ENCODE measurements at regions not wholly inside any gene's neighbourhood (a gene's known extent, or its start where the extent isn't known, plus 50 kb on each side); places are given as distances from the start of the nearest gene placed in this dataset.

GRCh38 chr12:125882141-125882540 lies 816.9 kb downstream of the AACS start:
- H3K36me3 Mint-ChIP-seq (ENCODE audit: unreplicated experiment) = no peaks in the 10 kb centered on the region
- TF ChIP-seq CTCF (IDR thresholded peaks at IDR 0.05) = no peak
- no peaks in the 10 kb centered on the region for H3K4me1 Mint-ChIP-seq (ENCODE audit: unreplicated experiment)
- no peak overlapping the region for H3K27ac Mint-ChIP-seq (ENCODE audit: unreplicated experiment)
- DNase-seq (ENCODE audit: extremely low spot score, unreplicated experiment) = no peak
- H3K4me3 Mint-ChIP-seq (ENCODE audit: unreplicated experiment) = no peak overlapping the region
- peaks cover 9% of the 10 kb centered on the region for H3K9me3 Mint-ChIP-seq (ENCODE audit: unreplicated experiment)
- no peaks in the 10 kb centered on the region for H3K27me3 Mint-ChIP-seq (ENCODE audit: unreplicated experiment)

DNA sequence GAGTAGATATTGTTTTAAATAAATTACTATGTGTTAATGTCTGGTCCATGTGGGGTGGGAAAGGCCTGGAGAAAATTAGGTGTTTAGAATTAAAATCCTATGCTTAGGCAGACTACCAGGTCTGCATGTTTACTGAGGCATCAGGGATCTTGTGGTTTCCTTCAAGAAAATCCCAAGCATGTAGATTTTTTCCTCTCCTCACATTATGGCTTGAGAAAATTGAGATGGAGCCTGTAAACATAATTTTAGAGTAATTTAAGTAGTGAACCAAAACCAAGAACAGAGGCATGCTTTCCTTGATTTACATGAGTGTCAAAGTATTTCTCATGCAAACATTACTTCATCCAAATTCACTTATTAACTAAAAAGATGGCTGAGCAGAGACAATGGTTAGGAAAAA lies 823.7 kb downstream of the AACS start:
- Mint-ChIP-seq H3K4me3 (ENCODE audit: unreplicated experiment) (no peak overlapping the region), H3K9me3 (ENCODE audit: unreplicated experiment) (peaks cover 9% of the 10 kb centered on the region), H3K36me3 (ENCODE audit: unreplicated experiment) (no peaks in the 10 kb centered on the region), H3K27me3 (ENCODE audit: unreplicated experiment) (no peaks in the 10 kb centered on the region), H3K4me1 (ENCODE audit: unreplicated experiment) (peaks cover 42% of the 10 kb centered on the region), H3K27ac (ENCODE audit: unreplicated experiment) (peak overlapping the region; percentile 50)
- TF ChIP-seq CTCF (IDR thresholded peaks at IDR 0.05) = no peak
- no peak for DNase-seq (ENCODE audit: extremely low spot score, unreplicated experiment)

GRCh38 chr12:125889742-125890141 lies 824.5 kb downstream of the AACS start:
- Mint-ChIP-seq H3K4me1 (ENCODE audit: unreplicated experiment) (peaks cover 42% of the 10 kb centered on the region), H3K9me3 (ENCODE audit: unreplicated experiment) (peaks cover 4% of the 10 kb centered on the region), H3K4me3 (ENCODE audit: unreplicated experiment) (no peak overlapping the region), H3K27ac (ENCODE audit: unreplicated experiment) (peak overlapping the region; percentile 93), H3K36me3 (ENCODE audit: unreplicated experiment) (no peaks in the 10 kb centered on the region), H3K27me3 (ENCODE audit: unreplicated experiment) (no peaks in the 10 kb centered on the region)
- no peak for TF ChIP-seq CTCF (IDR thresholded peaks at IDR 0.05)
- DNase-seq (ENCODE audit: extremely low spot score, unreplicated experiment) = no peak

GRCh38 chr12:125890366-125890905 lies 825.2 kb downstream of the AACS start:
- no peak for TF ChIP-seq CTCF (IDR thresholded peaks at IDR 0.05)
- DNase-seq (ENCODE audit: extremely low spot score, unreplicated experiment) = no peak
- no peaks in the 10 kb centered on the region for H3K36me3 Mint-ChIP-seq (ENCODE audit: unreplicated experiment)
- H3K27ac Mint-ChIP-seq (ENCODE audit: unreplicated experiment) = peak overlapping the region; percentile 93
- no peaks in the 10 kb centered on the region for H3K9me3 Mint-ChIP-seq (ENCODE audit: unreplicated experiment)
- H3K4me3 Mint-ChIP-seq (ENCODE audit: unreplicated experiment) = no peak overlapping the region
- H3K27me3 Mint-ChIP-seq (ENCODE audit: unreplicated experiment) = no peaks in the 10 kb centered on the region
- H3K4me1 Mint-ChIP-seq (ENCODE audit: unreplicated experiment) = peaks cover 43% of the 10 kb centered on the region

DNA sequence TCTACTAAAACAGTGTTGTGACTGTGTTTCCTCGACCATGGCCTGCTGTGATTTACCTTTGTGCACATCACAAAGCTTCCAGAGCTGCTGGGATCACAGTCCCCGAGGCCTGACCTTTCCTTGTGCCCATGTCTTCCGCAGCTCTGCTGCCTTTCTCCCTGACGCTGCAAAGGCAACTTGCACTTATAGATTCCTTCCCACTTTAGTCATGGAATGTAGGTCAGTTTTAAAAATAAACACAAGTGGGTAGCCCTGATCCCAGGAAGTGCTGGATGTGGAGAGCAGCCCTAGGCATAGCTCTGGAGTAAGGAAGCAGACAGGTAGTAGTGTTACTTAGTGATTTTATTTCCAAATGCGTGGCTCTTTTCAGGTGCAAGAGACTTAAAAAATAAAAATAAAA lies 825.7 kb downstream of the AACS start:
- no peak for DNase-seq (ENCODE audit: extremely low spot score, unreplicated experiment)
- peaks cover 47% of the 10 kb centered on the region for H3K4me1 Mint-ChIP-seq (ENCODE audit: unreplicated experiment)
- no peaks in the 10 kb centered on the region for H3K27me3 Mint-ChIP-seq (ENCODE audit: unreplicated experiment)
- no peaks in the 10 kb centered on the region for H3K36me3 Mint-ChIP-seq (ENCODE audit: unreplicated experiment)
- peak overlapping the region; percentile 51 for H3K4me3 Mint-ChIP-seq (ENCODE audit: unreplicated experiment)
- TF ChIP-seq CTCF (IDR thresholded peaks at IDR 0.05) = no peak
- H3K27ac Mint-ChIP-seq (ENCODE audit: unreplicated experiment) = peak overlapping the region; percentile 93
- no peaks in the 10 kb centered on the region for H3K9me3 Mint-ChIP-seq (ENCODE audit: unreplicated experiment)

Measured in osteocyte (in vitro differentiated cells).